ENCODE measurements at regions not wholly inside any gene's neighbourhood (a gene's known extent, or its start where the extent isn't known, plus 50 kb on each side); places are given as distances from the start of the nearest gene placed in this dataset.

- no peak for DNase-seq (ENCODE audit: low spot score in 2 of 2)
- Histone ChIP-seq H3K36me3 (no peaks in the 10 kb centered on the region), H3K4me1 (no peaks in the 10 kb centered on the region), H3K27me3 (no peaks in the 10 kb centered on the region), H3K27ac (no peak overlapping the region), H3K4me3 (no peak overlapping the region), H3K9me3 (no peaks in the 10 kb centered on the region)
- no peak for TF ChIP-seq POLR2A (IDR thresholded peaks at IDR 0.05)
- no peak for TF ChIP-seq EP300 (IDR thresholded peaks at IDR 0.05)
- no peak for TF ChIP-seq CTCF (IDR thresholded peaks at IDR 0.05)
Measured at GRCh38 chr2:18856765-18857164, 267.4 kb upstream of the NT5C1B start.

GRCh38 chr2:18855027-18855426 lies 265.7 kb upstream of the NT5C1B start:
- Histone ChIP-seq H3K9me3 (no peaks in the 10 kb centered on the region), H3K4me3 (no peak overlapping the region), H3K27ac (no peak overlapping the region), H3K27me3 (no peaks in the 10 kb centered on the region), H3K4me1 (no peaks in the 10 kb centered on the region), H3K36me3 (no peaks in the 10 kb centered on the region)
- no peak for DNase-seq (ENCODE audit: low spot score in 2 of 2)
- TF ChIP-seq CTCF (IDR thresholded peaks at IDR 0.05), result no peak
- no peak for TF ChIP-seq POLR2A (IDR thresholded peaks at IDR 0.05)
- TF ChIP-seq EP300 (IDR thresholded peaks at IDR 0.05), result no peak

GRCh38 chr2:18849841-18850578 lies 260.6 kb upstream of the NT5C1B start:
- no peak for DNase-seq (ENCODE audit: low spot score in 2 of 2)
- WGBS, 2 donors, result 59 to 77% methylated on average over 2 of the region's 2 CpGs
- Histone ChIP-seq H3K36me3 (no peaks in the 10 kb centered on the region), H3K27ac (no peak overlapping the region), H3K27me3 (no peaks in the 10 kb centered on the region), H3K9me3 (no peaks in the 10 kb centered on the region), H3K4me1 (peaks cover 0 to 5% (median 0%) of the 10 kb centered on the region in 4 donors), H3K4me3 (no peak overlapping the region)
- TF ChIP-seq CTCF (IDR thresholded peaks at IDR 0.05) (no peak), POLR2A (IDR thresholded peaks at IDR 0.05) (no peak), EP300 (IDR thresholded peaks at IDR 0.05) (no peak)

- DNase-seq (ENCODE audit: low spot score in 2 of 2), result no peak
- TF ChIP-seq POLR2A (IDR thresholded peaks at IDR 0.05) (no peak), EP300 (IDR thresholded peaks at IDR 0.05) (no peak), CTCF (IDR thresholded peaks at IDR 0.05) (no peak)
- Histone ChIP-seq H3K36me3 (no peaks in the 10 kb centered on the region), H3K27me3 (no peaks in the 10 kb centered on the region), H3K27ac (no peak overlapping the region), H3K4me1 (peaks cover 0 to 5% (median 0%) of the 10 kb centered on the region in 4 donors), H3K4me3 (no peak overlapping the region), H3K9me3 (no peaks in the 10 kb centered on the region)
Measured at GRCh38 chr2:18848646-18849045, 259.3 kb upstream of the NT5C1B start.

- TF ChIP-seq EP300 (IDR thresholded peaks at IDR 0.05) (peak in 1 of 2 donors; percentile 16), POLR2A (IDR thresholded peaks at IDR 0.05) (no peak)
- 54 to 59% methylated on average over 2 of the region's 2 CpGs for WGBS, 2 donors
- Histone ChIP-seq H3K4me3 (no peak overlapping the region), H3K36me3 (no peaks in the 10 kb centered on the region), H3K9me3 (no peaks in the 10 kb centered on the region), H3K27ac (peak overlapping the region in 1 of 4 donors; percentile 32), H3K27me3 (no peaks in the 10 kb centered on the region), H3K4me1 (peaks cover 0 to 5% (median 0%) of the 10 kb centered on the region in 4 donors)
- DNase-seq (ENCODE audit: low spot score in 2 of 2), result no peak
Measured at GRCh38 chr2:18845854-18846445, 256.6 kb upstream of the NT5C1B start.
